ENCODE measurements at regions not wholly inside any gene's neighbourhood (a gene's known extent, or its start where the extent isn't known, plus 50 kb on each side); places are given as distances from the start of the nearest gene placed in this dataset.
A peak's percentile ranks its signal among the peaks of the same experiment; 100 is the strongest.

GRCh38 chr4:179977378-179977777 is 2265.8 kb upstream of the TENM3 start:
- intact Hi-C loops (cut with DNase I), result no loop called here
- no peak for DNase-seq
- TF ChIP-seq CTCF (IDR thresholded peaks at IDR 0.05), result no peak
- no peak for TF ChIP-seq POLR2A (IDR thresholded peaks at IDR 0.05)
- Histone ChIP-seq H3K4me1 (no peaks in the 10 kb centered on the region), H3K27me3 (no peaks in the 10 kb centered on the region), H3K4me3 (replicated peaks in 1 of 3) (no peak overlapping the region), H3K27ac (no peak overlapping the region), H3K9me3 (no peaks in the 10 kb centered on the region), H3K36me3 (no peaks in the 10 kb centered on the region)

GRCh38 chr4:179981161-179981560 is 2262.0 kb upstream of the TENM3 start:
- H3K27ac ChIP-seq, result no peak overlapping the region
- TF ChIP-seq CTCF (IDR thresholded peaks at IDR 0.05) (no peak), POLR2A (IDR thresholded peaks at IDR 0.05) (no peak)

GRCh38 chr4:179989975-179990374 is 2253.2 kb upstream of the TENM3 start:
- WGBS, 2 donors, result 30 to 35% methylated on average over 4 of the region's 4 CpGs
- TF ChIP-seq CTCF (IDR thresholded peaks at IDR 0.05) (no peak), POLR2A (IDR thresholded peaks at IDR 0.05) (no peak)
- Histone ChIP-seq H3K9me3 (no peaks in the 10 kb centered on the region), H3K36me3 (no peaks in the 10 kb centered on the region), H3K27me3 (no peaks in the 10 kb centered on the region), H3K4me1 (no peaks in the 10 kb centered on the region), H3K4me3 (replicated peaks in 1 of 3) (no peak overlapping the region), H3K27ac (no peak overlapping the region)
- intact Hi-C loops (cut with DNase I), result no loop called here
- peak; percentile 2 to 6 for DNase-seq

More at GRCh38 chr4:179981161-179981560, 2262.0 kb upstream of the TENM3 start:
- Histone ChIP-seq H3K4me1 (no peaks in the 10 kb centered on the region), H3K9me3 (no peaks in the 10 kb centered on the region), H3K27me3 (no peaks in the 10 kb centered on the region), H3K4me3 (replicated peaks in 1 of 3) (no peak overlapping the region), H3K36me3 (no peaks in the 10 kb centered on the region)
- no peak for DNase-seq
- intact Hi-C loops (cut with DNase I), result no loop called here

- Histone ChIP-seq H3K4me3 (replicated peaks in 1 of 3) (no peak overlapping the region), H3K4me1 (no peaks in the 10 kb centered on the region), H3K9me3 (no peaks in the 10 kb centered on the region), H3K36me3 (no peaks in the 10 kb centered on the region), H3K27ac (no peak overlapping the region), H3K27me3 (no peaks in the 10 kb centered on the region)
- no peak for DNase-seq
- TF ChIP-seq POLR2A (IDR thresholded peaks at IDR 0.05), result no peak
- TF ChIP-seq CTCF (IDR thresholded peaks at IDR 0.05), result no peak
- intact Hi-C loops (cut with DNase I), result no loop called here
- 84 to 92% methylated on average over 2 of the region's 2 CpGs for WGBS, 2 donors
These were observed 2233.9 kb upstream of the TENM3 start for GRCh38 chr4:180009316-180009715.

- Histone ChIP-seq H3K27ac (no peak overlapping the region), H3K4me3 (replicated peaks in 1 of 3) (no peak overlapping the region), H3K27me3 (no peaks in the 10 kb centered on the region), H3K4me1 (no peaks in the 10 kb centered on the region), H3K9me3 (no peaks in the 10 kb centered on the region), H3K36me3 (no peaks in the 10 kb centered on the region)
- intact Hi-C loops (cut with DNase I), result no loop called here
- 44 to 51% methylated on average over 8 of the region's 8 CpGs for WGBS, 2 donors
- TF ChIP-seq CTCF (IDR thresholded peaks at IDR 0.05) (peak in 2 of 6 experiments; percentile 32 to 45), POLR2A (IDR thresholded peaks at IDR 0.05) (no peak)
- peak; percentile 33 to 68 for DNase-seq
These were observed 2214.5 kb upstream of the TENM3 start for GRCh38 chr4:180028682-180029081.
